ENCODE measurements at regions not wholly inside any gene's neighbourhood (a gene's known extent, or its start where the extent isn't known, plus 50 kb on each side); places are given as distances from the start of the nearest gene placed in this dataset.
A peak's percentile ranks its signal among the peaks of the same experiment; 100 is the strongest.

DNA sequence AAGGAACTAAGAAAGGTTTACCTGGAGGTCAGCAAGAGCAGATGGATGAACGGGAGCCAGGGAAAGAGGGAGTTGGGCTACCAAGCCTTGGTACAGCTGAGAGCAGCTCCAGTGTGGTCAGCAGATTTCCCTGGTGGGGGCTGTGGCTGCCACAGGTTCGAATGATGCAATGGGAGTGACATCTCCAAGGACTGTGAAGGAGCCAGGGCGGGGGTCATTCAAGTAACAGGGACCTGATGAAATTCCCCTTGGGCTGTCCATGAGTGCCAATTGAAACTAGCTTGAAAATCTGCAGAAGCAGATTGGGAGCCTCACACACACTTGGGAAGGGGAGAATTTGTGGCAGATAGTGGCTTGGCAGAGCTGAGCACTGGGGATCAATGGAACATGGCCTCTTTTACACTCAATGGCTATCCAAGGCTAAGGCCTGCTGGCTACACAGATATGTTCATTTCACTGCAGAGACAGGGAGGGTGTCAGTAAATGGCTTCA, 247.0 kb upstream of the ECI2 start:
- no peaks in the 10 kb centered on the region for H3K36me3 ChIP-seq
- H3K9me3 ChIP-seq (replicated peaks), result peaks cover 21% of the 10 kb centered on the region
- intact Hi-C loops (cut with micrococcal nuclease), result no loop called here
- H3K4me3 ChIP-seq, result no peak overlapping the region
- DNase-seq, result no peak
- no peak overlapping the region for H3K27ac ChIP-seq (replicated peaks)
- peaks cover 28% of the 10 kb centered on the region for H3K4me1 ChIP-seq
- TF ChIP-seq, protein P1, sequence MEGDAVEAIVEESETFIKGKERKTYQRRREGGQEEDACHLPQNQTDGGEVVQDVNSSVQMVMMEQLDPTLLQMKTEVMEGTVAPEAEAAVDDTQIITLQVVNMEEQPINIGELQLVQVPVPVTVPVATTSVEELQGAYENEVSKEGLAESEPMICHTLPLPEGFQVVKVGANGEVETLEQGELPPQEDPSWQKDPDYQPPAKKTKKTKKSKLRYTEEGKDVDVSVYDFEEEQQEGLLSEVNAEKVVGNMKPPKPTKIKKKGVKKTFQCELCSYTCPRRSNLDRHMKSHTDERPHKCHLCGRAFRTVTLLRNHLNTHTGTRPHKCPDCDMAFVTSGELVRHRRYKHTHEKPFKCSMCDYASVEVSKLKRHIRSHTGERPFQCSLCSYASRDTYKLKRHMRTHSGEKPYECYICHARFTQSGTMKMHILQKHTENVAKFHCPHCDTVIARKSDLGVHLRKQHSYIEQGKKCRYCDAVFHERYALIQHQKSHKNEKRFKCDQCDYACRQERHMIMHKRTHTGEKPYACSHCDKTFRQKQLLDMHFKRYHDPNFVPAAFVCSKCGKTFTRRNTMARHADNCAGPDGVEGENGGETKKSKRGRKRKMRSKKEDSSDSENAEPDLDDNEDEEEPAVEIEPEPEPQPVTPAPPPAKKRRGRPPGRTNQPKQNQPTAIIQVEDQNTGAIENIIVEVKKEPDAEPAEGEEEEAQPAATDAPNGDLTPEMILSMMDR (IDR thresholded peaks at IDR 0.05; ENCODE audit: borderline replicate concordance), result no peak
- no peaks in the 10 kb centered on the region for H3K27me3 ChIP-seq (ENCODE audit: low read depth)

DNA sequence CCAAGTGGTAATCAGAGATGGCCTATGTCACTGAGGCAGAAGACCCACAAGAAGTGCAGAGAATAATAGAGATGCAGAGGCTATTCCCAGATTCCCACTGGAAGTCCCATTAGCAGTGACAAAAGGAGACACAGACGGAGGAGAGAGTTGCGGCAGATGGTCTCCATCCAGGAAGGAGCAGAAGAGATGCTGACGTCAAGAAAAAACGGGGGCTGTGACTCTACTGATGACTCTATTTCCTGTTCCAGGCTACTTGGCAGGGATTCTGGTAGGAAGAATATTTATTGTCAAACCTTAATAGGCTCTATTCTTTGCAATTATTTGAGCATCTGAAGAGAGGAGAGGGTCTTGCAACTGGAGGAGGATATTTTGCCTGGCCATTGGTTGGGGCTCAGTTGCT, 246.0 kb upstream of the ECI2 start:
- peak overlapping the region; percentile 0 for H3K4me3 ChIP-seq
- peak overlapping the region; percentile 78 for H3K27ac ChIP-seq (replicated peaks)
- H3K9me3 ChIP-seq (replicated peaks), result peaks cover 21% of the 10 kb centered on the region
- DNase-seq, result no peak
- no peaks in the 10 kb centered on the region for H3K27me3 ChIP-seq (ENCODE audit: low read depth)
- TF ChIP-seq, protein P1 (IDR thresholded peaks at IDR 0.05; ENCODE audit: borderline replicate concordance), result no peak
- no peaks in the 10 kb centered on the region for H3K36me3 ChIP-seq
- H3K4me1 ChIP-seq, result peaks cover 31% of the 10 kb centered on the region
- intact Hi-C loops (cut with micrococcal nuclease), result no loop called here

DNA sequence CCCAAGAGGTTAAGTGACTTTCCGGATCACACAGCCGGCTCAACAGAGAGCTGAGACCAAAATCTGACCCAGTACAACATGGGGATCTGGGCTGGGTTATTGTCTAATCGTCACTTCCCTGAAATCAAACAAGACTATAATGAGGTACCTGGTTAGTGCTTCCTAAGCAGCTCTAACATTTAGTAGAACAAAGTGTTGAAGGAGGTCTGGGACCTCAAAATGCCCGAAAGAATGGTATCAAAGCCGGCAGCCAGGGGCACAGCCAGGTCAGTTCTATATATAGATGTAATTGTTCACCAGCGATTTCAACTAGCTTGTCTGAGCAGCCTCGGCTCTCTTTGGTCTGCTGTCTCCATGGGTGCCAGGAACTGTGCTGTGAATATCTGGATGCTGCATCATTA, 245.5 kb upstream of the ECI2 start:
- no peak for DNase-seq
- H3K9me3 ChIP-seq (replicated peaks), result peaks cover 21% of the 10 kb centered on the region
- intact Hi-C loops (cut with micrococcal nuclease), result no loop called here
- peak overlapping the region; percentile 0 for H3K4me3 ChIP-seq
- no peaks in the 10 kb centered on the region for H3K27me3 ChIP-seq (ENCODE audit: low read depth)
- no peaks in the 10 kb centered on the region for H3K36me3 ChIP-seq
- peak overlapping the region; percentile 78 for H3K27ac ChIP-seq (replicated peaks)
- TF ChIP-seq, protein P1 (IDR thresholded peaks at IDR 0.05; ENCODE audit: borderline replicate concordance), result no peak
- peaks cover 31% of the 10 kb centered on the region for H3K4me1 ChIP-seq

DNA sequence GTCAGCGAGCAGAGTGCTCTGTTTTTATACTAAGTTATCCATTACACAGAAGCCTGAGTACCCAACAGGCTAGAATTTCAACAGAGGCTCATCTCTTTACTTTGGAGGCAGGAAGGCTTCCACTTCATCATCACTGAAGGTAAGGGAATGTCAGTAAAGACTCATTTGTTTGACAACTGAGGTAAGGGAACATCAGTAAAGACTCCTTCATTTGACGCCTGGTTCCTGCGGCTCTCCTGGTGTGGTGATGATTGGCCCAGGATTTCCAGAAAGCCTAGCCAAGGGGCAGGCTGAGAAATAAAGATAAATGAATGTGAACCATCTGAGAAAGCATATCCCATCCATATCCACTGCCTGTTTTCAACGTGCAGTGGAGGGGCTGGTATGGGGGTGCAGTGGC, 244.6 kb upstream of the ECI2 start:
- Histone ChIP-seq H3K4me1 (peaks cover 31% of the 10 kb centered on the region), H3K27ac (replicated peaks) (no peak overlapping the region), H3K9me3 (replicated peaks) (peaks cover 18% of the 10 kb centered on the region), H3K4me3 (no peak overlapping the region), H3K27me3 (ENCODE audit: low read depth) (no peaks in the 10 kb centered on the region), H3K36me3 (no peaks in the 10 kb centered on the region)
- no peak for DNase-seq
- TF ChIP-seq, protein P1 (IDR thresholded peaks at IDR 0.05; ENCODE audit: borderline replicate concordance), result no peak
- intact Hi-C loops (cut with micrococcal nuclease), result no loop called here

DNA sequence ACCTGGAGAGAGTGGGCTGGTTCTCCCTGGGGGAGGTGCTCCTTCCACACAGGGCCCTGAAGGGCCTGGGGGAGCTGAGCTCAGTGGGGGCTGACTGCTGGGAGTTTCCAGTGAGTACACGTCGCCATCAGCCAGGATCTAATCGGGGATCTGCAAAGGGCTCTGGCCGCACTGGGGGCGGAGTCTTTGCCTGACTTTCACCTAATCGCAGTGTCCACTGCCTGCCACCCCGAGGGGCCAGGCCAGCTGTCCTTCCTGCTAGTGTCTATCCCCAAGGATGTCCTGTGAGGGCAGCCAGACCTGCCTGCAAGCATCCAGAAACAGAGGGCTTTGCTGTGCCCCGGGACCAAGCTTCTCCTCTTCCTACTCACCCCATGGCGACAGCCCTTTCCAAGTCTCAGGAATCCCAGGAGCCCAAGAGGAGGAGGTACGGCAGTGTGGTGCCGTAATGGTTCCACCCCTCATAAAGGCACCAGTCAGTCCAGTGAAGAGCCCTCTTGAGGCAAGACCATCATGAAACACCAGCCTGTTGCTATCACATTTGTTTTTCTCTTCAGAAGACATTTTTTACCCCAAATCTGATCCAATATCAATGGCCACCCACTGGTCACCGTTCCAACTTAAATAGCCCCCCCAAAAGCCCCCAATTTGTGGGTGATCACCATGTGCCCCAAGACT, 243.1 kb upstream of the ECI2 start:
- intact Hi-C loops (cut with micrococcal nuclease), result no loop called here
- no peak overlapping the region for H3K4me3 ChIP-seq
- TF ChIP-seq, protein P1 (IDR thresholded peaks at IDR 0.05; ENCODE audit: borderline replicate concordance), result no peak
- H3K36me3 ChIP-seq, result no peaks in the 10 kb centered on the region
- H3K27ac ChIP-seq (replicated peaks), result no peak overlapping the region
- peaks cover 3% of the 10 kb centered on the region for H3K9me3 ChIP-seq (replicated peaks)
- DNase-seq, result no peak
- H3K4me1 ChIP-seq, result peaks cover 38% of the 10 kb centered on the region
- H3K27me3 ChIP-seq (ENCODE audit: low read depth), result no peaks in the 10 kb centered on the region
